ENCODE measurements at regions not wholly inside any gene's neighbourhood (a gene's known extent, or its start where the extent isn't known, plus 50 kb on each side); places are given as distances from the start of the nearest gene placed in this dataset.

- H3K27ac ChIP-seq (ENCODE audit: low read length) = no peak overlapping the region
- ChIA-PET POLR2A (no interaction called here), CTCF (no interaction called here)
- no TSS peak for BruUV-seq (replicated peaks)
- in situ Hi-C loops (cut with HindIII; ENCODE audit: low pct_unique_long_range_greater_than_20kb, low sequenced_read_pairs) (no loop called here), intact Hi-C loops (cut with micrococcal nuclease; ENCODE audit: unreplicated experiment) (no loop called here)
- no peaks in the 10 kb centered on the region; the same call in 1 of the 2 replicates for H3K27me3 ChIP-seq (ENCODE audit: control insufficient read depth, insufficient read depth, low read length)
- no peak for DNase-seq (ENCODE audit: low read depth, low spot score)
- no peaks in the 10 kb centered on the region for H3K4me1 ChIP-seq (ENCODE audit: control insufficient read depth, insufficient read depth, low read length)
- no peaks in the 10 kb centered on the region for H3K9me3 ChIP-seq (ENCODE audit: control insufficient read depth, insufficient read depth, low read depth, low read length)
- no peak overlapping the region for H3K4me3 ChIP-seq (ENCODE audit: low read depth in 2 of 2, low read length in 2 of 2)
- H3K36me3 ChIP-seq (ENCODE audit: control insufficient read depth, insufficient read depth, low read length) = no peaks in the 10 kb centered on the region
- no peak for ATAC-seq
- TF ChIP-seq POLR2AphosphoS5 (IDR thresholded peaks at IDR 0.05; ENCODE audit: low read depth, low read length) (no peak), REST (IDR thresholded peaks at IDR 0.05; ENCODE audit: insufficient read depth in 1 of 2, low read depth in 2 of 2, low read length in 1 of 2) (no peak), CTCF (IDR thresholded peaks at IDR 0.05) (no peak), TCF7L2 (IDR thresholded peaks at IDR 0.05; ENCODE audit: low read depth, low read length) (no peak), SIN3A (IDR thresholded peaks at IDR 0.05; ENCODE audit: borderline replicate concordance, insufficient read depth, low read depth, low read length) (no peak)
These were observed 78.0 kb upstream of the LHFPL2 start for GRCh38 chr5:78726571-78726970.

GRCh38 chr5:78726003-78726402 lies 77.4 kb upstream of the LHFPL2 start:
- CTCF ChIA-PET = no interaction called here
- no TSS peak for BruUV-seq (replicated peaks)

More at GRCh38 chr5:78726003-78726402, 77.4 kb upstream of the LHFPL2 start:
- Histone ChIP-seq H3K4me1 (ENCODE audit: control insufficient read depth, insufficient read depth, low read length) (no peaks in the 10 kb centered on the region; the same call in 1 of the 2 replicates), H3K36me3 (ENCODE audit: control insufficient read depth, insufficient read depth, low read length) (no peaks in the 10 kb centered on the region), H3K9me3 (ENCODE audit: control insufficient read depth, insufficient read depth, low read depth, low read length) (no peaks in the 10 kb centered on the region), H3K4me3 (ENCODE audit: low read depth in 2 of 2, low read length in 2 of 2) (no peak overlapping the region), H3K27me3 (ENCODE audit: control insufficient read depth, insufficient read depth, low read length) (no peaks in the 10 kb centered on the region), H3K27ac (ENCODE audit: low read length) (no peak overlapping the region)
- DNase-seq (ENCODE audit: low read depth, low spot score) = no peak
- in situ Hi-C loops (cut with HindIII; ENCODE audit: low pct_unique_long_range_greater_than_20kb, low sequenced_read_pairs) = no loop called here
- POLR2A ChIA-PET = no interaction called here
- intact Hi-C loops (cut with micrococcal nuclease; ENCODE audit: unreplicated experiment) = no loop called here
- TF ChIP-seq REST (IDR thresholded peaks at IDR 0.05; ENCODE audit: insufficient read depth in 1 of 2, low read depth in 2 of 2, low read length in 1 of 2) (no peak), CTCF (IDR thresholded peaks at IDR 0.05) (no peak), SIN3A (IDR thresholded peaks at IDR 0.05; ENCODE audit: borderline replicate concordance, insufficient read depth, low read depth, low read length) (no peak), TCF7L2 (IDR thresholded peaks at IDR 0.05; ENCODE audit: low read depth, low read length) (no peak), POLR2AphosphoS5 (IDR thresholded peaks at IDR 0.05; ENCODE audit: low read depth, low read length) (no peak)
- no peak for ATAC-seq
